ENCODE measurements at regions not wholly inside any gene's neighbourhood (a gene's known extent, or its start where the extent isn't known, plus 50 kb on each side); places are given as distances from the start of the nearest gene placed in this dataset.
"Not testable (repeated sequence)": the region's sequence is repeated elsewhere in the genome, so short reads cannot be mapped to it uniquely, and the experiment has no call there.

DNA sequence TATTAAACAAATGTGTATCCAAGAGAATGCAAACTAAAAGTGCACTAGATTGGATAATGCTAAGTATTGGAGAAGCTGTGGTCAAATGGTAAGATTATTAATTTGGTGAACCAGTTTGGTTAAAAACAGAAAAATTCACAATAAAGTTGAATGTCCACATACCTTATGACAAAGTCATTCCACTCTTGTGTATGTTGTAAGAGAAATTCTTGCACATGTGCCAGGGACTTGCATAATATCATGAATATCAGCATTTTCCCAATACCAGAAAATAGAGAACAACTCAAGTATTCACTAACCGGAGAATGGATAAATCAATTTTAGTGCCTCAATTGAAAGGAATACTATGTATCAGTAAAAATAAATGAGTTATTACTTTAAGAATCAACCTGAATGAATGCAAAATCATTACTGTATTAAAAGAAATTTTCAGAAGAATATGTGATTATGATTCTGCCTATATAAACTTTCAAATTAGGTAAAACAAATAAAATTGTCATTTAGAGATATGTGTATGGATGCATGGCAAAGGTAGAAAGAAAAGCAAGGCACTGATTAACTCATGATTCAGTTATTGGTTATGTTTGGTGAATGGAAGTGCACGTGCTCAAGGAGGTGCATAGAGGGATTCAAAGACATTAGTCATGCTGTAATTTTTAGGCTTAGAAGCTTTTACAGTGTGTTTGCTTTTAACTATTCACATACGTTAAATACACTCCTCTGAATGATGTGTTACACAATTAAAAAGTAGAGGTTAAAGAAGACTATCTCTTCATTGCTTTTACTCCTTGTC, 217.4 kb upstream of the KCNK2 start:
- intact Hi-C loops (cut with DNase I; ENCODE audit: low total_unique reads) = no loop called here
- Histone ChIP-seq H3K4me1 (no peaks in the 10 kb centered on the region), H3K36me3 (no peaks in the 10 kb centered on the region), H3K4me3 (no peak overlapping the region), H3K9me3 (no peaks in the 10 kb centered on the region), H3K27me3 (no peaks in the 10 kb centered on the region), H3K27ac (no peak overlapping the region)
- TF ChIP-seq POLR2A (IDR thresholded peaks at IDR 0.05) = no peak
- TF ChIP-seq, protein P1, sequence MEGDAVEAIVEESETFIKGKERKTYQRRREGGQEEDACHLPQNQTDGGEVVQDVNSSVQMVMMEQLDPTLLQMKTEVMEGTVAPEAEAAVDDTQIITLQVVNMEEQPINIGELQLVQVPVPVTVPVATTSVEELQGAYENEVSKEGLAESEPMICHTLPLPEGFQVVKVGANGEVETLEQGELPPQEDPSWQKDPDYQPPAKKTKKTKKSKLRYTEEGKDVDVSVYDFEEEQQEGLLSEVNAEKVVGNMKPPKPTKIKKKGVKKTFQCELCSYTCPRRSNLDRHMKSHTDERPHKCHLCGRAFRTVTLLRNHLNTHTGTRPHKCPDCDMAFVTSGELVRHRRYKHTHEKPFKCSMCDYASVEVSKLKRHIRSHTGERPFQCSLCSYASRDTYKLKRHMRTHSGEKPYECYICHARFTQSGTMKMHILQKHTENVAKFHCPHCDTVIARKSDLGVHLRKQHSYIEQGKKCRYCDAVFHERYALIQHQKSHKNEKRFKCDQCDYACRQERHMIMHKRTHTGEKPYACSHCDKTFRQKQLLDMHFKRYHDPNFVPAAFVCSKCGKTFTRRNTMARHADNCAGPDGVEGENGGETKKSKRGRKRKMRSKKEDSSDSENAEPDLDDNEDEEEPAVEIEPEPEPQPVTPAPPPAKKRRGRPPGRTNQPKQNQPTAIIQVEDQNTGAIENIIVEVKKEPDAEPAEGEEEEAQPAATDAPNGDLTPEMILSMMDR (IDR thresholded peaks at IDR 0.05) = no peak
- DNase-seq = no peak

DNA sequence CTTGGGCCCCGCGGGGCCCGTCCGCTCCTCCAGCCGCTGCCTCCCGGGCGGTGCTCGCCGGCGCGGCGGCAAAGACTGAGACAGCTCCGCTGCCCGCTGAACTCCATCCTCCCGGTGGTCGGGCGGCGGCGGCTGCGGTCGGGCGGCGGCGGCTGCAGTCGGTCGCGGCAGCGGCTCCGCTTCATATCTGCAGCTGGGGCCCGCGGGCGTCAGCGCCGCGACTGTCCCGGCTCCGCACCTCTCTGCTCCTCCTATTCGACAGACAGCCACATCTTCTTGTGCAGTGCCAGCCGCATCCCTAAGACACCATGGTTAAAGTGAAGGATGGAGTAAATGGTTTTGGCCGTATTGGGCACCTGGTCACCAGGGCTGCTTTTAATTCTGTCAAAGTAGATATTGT, 212.1 kb upstream of the KCNK2 start:
- DNase-seq; H3K27me3 ChIP-seq; intact Hi-C loops (cut with DNase I; ENCODE audit: low total_unique reads); H3K9me3 ChIP-seq; H3K36me3 ChIP-seq; H3K4me3 ChIP-seq; H3K27ac ChIP-seq; H3K4me1 ChIP-seq: not testable (repeated sequence)

DNA sequence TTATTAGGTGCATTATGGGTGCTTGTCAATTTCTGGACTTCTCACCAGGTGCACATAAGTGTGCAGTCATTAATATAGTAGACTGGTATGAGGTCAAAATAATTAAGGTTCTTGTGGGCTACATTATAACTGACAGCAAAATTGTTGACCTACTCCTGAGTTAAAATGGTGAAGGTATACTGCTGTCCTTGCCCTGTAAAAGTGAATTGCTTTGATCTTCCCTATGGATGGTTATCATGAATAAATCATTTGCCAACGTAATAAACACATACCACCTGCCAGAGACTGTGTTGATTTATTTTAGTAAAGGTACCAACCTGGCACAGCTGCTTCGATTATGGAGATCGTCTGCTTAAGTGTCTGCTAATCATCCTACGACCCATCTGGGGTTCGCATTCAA, 201.6 kb upstream of the KCNK2 start:
- Histone ChIP-seq H3K4me1 (no peaks in the 10 kb centered on the region), H3K27me3 (no peaks in the 10 kb centered on the region), H3K9me3 (no peaks in the 10 kb centered on the region), H3K36me3 (no peaks in the 10 kb centered on the region), H3K4me3 (no peak overlapping the region), H3K27ac (no peak overlapping the region)
- no peak for DNase-seq
- intact Hi-C loops (cut with DNase I; ENCODE audit: low total_unique reads) = no loop called here
- TF ChIP-seq, protein P1 (IDR thresholded peaks at IDR 0.05) = no peak
- TF ChIP-seq POLR2A (IDR thresholded peaks at IDR 0.05) = no peak

DNA sequence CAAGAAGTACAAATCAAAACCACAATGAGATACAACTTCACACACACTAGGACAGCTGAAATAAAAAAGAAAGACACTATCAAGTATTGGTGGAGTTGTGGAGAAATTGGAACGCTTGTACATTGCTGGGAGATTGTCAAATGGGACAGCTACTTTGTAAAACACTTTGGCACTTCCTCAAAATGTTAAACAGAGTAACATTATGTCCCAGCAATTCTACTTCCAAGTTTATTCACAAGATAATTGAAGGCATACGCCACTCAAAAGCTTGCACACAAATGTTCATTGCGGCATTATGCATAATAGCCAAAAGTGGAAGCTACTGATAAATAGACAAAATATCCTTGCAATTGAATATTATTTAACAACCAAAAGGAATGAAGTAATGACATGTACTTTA, 199.9 kb upstream of the KCNK2 start:
- intact Hi-C loops (cut with DNase I; ENCODE audit: low total_unique reads) = no loop called here
- TF ChIP-seq, protein P1 (IDR thresholded peaks at IDR 0.05) = no peak
- TF ChIP-seq POLR2A (IDR thresholded peaks at IDR 0.05) = no peak
- DNase-seq = no peak
- Histone ChIP-seq H3K27me3 (no peaks in the 10 kb centered on the region), H3K4me1 (no peaks in the 10 kb centered on the region), H3K27ac (no peak overlapping the region), H3K36me3 (no peaks in the 10 kb centered on the region), H3K4me3 (no peak overlapping the region), H3K9me3 (no peaks in the 10 kb centered on the region)

DNA sequence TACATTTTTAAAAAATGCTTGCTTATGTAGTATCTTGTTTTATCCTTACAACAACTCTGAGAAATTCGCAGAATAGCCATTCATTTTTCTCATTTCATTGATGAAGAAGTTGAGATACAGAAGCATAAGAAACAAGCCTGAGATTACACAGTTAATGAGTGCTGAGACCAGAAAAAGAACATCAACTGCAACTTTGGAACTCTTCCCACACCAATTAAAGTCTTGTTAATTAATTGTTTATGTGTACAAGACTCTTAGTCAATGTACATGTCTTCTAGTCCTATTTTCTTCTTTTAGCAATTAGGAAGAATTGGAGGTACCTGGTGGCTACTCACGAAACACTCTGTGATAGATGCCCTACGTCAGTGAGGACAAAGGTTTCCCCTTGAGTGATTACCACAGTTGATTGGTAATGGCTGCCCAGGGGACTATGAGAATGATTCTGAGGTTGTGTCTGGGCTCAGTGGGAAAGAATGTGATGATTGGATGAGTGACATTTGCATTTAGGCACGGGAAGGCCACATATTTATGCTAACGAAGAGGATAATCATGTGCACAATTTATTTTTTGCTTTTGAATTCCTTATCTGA, 187.4 kb upstream of the KCNK2 start:
- DNase-seq = no peak
- no peaks in the 10 kb centered on the region for H3K36me3 ChIP-seq
- no peak overlapping the region for H3K27ac ChIP-seq
- H3K4me1 ChIP-seq = no peaks in the 10 kb centered on the region
- H3K27me3 ChIP-seq = no peaks in the 10 kb centered on the region
- TF ChIP-seq, protein P1 (IDR thresholded peaks at IDR 0.05) = no peak
- no peak for TF ChIP-seq POLR2A (IDR thresholded peaks at IDR 0.05)
- H3K4me3 ChIP-seq = no peak overlapping the region
- intact Hi-C loops (cut with DNase I; ENCODE audit: low total_unique reads) = no loop called here
- no peaks in the 10 kb centered on the region for H3K9me3 ChIP-seq
